Panc1 (cell line): ENCODE measurements at regions not wholly inside any gene's neighbourhood (a gene's known extent, or its start where the extent isn't known, plus 50 kb on each side); places are given as distances from the start of the nearest gene placed in this dataset.

Experiments
- POLR2AphosphoS5 ChIP-seq: IDR thresholded peaks from 2 replicates; pipeline ENCODE4 v1.6.1; 2012; ENCODE audit warnings: mild to moderate bottlenecking, low read depth, low read length, moderate library complexity
- SIN3A ChIP-seq: IDR thresholded peaks from 2 replicates; pipeline ENCODE4 v1.6.1; 2012; ENCODE audit warnings: low read depth, mild to moderate bottlenecking, low read length, moderate library complexity, borderline replicate concordance; ENCODE audit not compliant: insufficient read depth
- TCF7L2 ChIP-seq: IDR thresholded peaks from 2 replicates; pipeline ENCODE4 v1.6.1; 2011; ENCODE audit warnings: mild to moderate bottlenecking, low read depth, low read length, inconsistent platforms
- TF ChIP-seq, protein P1 (sequence below): fragments of 450-650 bp; IDR thresholded peaks from 2 replicates; pipeline ENCODE4 v1.5.1; 2017; ENCODE audit warnings: mild to moderate bottlenecking
- TF ChIP-seq, protein P2 (sequence below), 2 experiments: IDR thresholded peaks; 2 replicates each; pipeline ENCODE4 v1.6.1; 2011 to 2012; ENCODE audit warnings: low read depth in 2 of 2, control low read depth in 1 of 2, low read length in 1 of 2, mild to moderate bottlenecking in 1 of 2, moderate library complexity in 1 of 2; ENCODE audit not compliant: insufficient read depth in 1 of 2

DNA sequence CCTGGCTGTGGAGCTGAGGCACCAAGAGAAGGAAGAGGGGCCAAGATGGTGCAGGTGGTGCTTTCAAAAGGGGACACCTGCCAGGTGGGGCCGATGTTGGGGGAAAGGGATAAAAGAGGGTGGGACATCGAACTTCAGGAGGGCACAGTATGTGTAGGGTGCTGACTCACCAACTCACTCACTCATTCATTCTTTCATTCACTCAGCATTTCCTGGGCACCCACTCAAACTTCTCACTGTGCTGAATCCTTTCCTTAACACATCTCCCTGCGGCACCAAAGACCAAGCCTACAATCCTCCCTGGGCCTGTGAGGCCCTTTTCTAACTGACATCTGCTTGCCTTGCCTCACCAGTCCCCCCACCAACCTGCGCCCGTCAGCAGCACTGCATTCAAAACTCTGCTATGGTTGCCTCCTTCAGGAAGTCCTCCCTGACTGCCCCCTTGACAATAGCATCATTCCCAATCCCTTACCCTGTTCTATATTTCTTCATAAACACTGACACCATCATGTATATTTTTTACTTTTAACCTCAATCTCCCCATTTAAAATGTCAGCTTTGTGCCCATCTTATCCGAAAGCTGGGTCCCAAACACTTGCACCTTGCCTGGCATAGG is 246.6 kb downstream of the MN1 start:
- TF ChIP-seq, protein P1, sequence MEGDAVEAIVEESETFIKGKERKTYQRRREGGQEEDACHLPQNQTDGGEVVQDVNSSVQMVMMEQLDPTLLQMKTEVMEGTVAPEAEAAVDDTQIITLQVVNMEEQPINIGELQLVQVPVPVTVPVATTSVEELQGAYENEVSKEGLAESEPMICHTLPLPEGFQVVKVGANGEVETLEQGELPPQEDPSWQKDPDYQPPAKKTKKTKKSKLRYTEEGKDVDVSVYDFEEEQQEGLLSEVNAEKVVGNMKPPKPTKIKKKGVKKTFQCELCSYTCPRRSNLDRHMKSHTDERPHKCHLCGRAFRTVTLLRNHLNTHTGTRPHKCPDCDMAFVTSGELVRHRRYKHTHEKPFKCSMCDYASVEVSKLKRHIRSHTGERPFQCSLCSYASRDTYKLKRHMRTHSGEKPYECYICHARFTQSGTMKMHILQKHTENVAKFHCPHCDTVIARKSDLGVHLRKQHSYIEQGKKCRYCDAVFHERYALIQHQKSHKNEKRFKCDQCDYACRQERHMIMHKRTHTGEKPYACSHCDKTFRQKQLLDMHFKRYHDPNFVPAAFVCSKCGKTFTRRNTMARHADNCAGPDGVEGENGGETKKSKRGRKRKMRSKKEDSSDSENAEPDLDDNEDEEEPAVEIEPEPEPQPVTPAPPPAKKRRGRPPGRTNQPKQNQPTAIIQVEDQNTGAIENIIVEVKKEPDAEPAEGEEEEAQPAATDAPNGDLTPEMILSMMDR, result no peak
- no peak for TF ChIP-seq TCF7L2
- TF ChIP-seq POLR2AphosphoS5, result no peak
- TF ChIP-seq, protein P2, sequence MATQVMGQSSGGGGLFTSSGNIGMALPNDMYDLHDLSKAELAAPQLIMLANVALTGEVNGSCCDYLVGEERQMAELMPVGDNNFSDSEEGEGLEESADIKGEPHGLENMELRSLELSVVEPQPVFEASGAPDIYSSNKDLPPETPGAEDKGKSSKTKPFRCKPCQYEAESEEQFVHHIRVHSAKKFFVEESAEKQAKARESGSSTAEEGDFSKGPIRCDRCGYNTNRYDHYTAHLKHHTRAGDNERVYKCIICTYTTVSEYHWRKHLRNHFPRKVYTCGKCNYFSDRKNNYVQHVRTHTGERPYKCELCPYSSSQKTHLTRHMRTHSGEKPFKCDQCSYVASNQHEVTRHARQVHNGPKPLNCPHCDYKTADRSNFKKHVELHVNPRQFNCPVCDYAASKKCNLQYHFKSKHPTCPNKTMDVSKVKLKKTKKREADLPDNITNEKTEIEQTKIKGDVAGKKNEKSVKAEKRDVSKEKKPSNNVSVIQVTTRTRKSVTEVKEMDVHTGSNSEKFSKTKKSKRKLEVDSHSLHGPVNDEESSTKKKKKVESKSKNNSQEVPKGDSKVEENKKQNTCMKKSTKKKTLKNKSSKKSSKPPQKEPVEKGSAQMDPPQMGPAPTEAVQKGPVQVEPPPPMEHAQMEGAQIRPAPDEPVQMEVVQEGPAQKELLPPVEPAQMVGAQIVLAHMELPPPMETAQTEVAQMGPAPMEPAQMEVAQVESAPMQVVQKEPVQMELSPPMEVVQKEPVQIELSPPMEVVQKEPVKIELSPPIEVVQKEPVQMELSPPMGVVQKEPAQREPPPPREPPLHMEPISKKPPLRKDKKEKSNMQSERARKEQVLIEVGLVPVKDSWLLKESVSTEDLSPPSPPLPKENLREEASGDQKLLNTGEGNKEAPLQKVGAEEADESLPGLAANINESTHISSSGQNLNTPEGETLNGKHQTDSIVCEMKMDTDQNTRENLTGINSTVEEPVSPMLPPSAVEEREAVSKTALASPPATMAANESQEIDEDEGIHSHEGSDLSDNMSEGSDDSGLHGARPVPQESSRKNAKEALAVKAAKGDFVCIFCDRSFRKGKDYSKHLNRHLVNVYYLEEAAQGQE (IDR thresholded peaks at IDR 0.05; ENCODE audit: insufficient read depth in 1 of 2, low read depth in 2 of 2, low read length in 1 of 2), result no peak
- no peak for TF ChIP-seq SIN3A
